Right cardiac atrium (tissue), 5 donors: ENCODE measurements at regions not wholly inside any gene's neighbourhood (a gene's known extent, or its start where the extent isn't known, plus 50 kb on each side); places are given as distances from the start of the nearest gene placed in this dataset.

Experiments used
- ATAC-seq, 2 donors: fragments of 200-7000 bp; cut with Tn5 transposase; one replicate each; pipeline versions ENCODE4 v1.8.0 to v1.9.1; 2020; ENCODE audit warnings: moderate library complexity in 2 of 2, mild to moderate bottlenecking in 1 of 2
- DNase-seq, 3 donors: peaks; one replicate each; pipeline ENCODE4 v3.0.0-alpha.2; 2020
- H3K27ac ChIP-seq: one replicate; pipeline ENCODE4 v1.5.1; 2013; ENCODE audit warnings: mild to moderate bottlenecking, low read length, control low read depth, moderate library complexity
- H3K27me3 ChIP-seq: one replicate; pipeline ENCODE4 v1.6.1; 2013; ENCODE audit not compliant: control insufficient read depth, insufficient read depth
- H3K4me1 ChIP-seq: one replicate; pipeline ENCODE4 v1.6.1; 2013; ENCODE audit warnings: low read length; ENCODE audit not compliant: control insufficient read depth, insufficient read depth
- H3K4me3 ChIP-seq: one replicate; pipeline ENCODE4 v1.5.1; 2013; ENCODE audit warnings: low read length, control low read depth
- H3K9me3 ChIP-seq: one replicate; pipeline ENCODE4 v1.6.1; 2013; ENCODE audit warnings: low read length; ENCODE audit not compliant: control insufficient read depth
- WGBS: extraction: QIAGEN DNeasy Blood & Tissue Kit; methylation state at CpG from one replicate; pipeline ENCODE4 v1.1.7; 2013; 5-methylcytosine and 5-hydroxymethylcytosine counted together
- intact Hi-C, 4 donors: fragments of 100-400 bp; cut with DNase I; formaldehyde crosslinking; loops; one replicate each; pipeline versions ENCODE4 v1.11.0 to v1.14.0; 2022 to 2023
- donor health status: healthy with polysubstance abuse.
- donor health status: DM: no; HTN: yes; CAD: no.
- donor health status: DM: no; HTN: no; CAD: no.
- donor health status: DM: no; HTN: yes; CAD: no; lungs with severe emphysema.
- donor health status: DM: yes; HTN: yes; CAD: no.

- Histone ChIP-seq H3K27me3 (no peaks in the 10 kb centered on the region), H3K27ac (no peak overlapping the region), H3K4me3 (no peak overlapping the region), H3K9me3 (no peaks in the 10 kb centered on the region), H3K4me1 (no peaks in the 10 kb centered on the region)
- intact Hi-C loops = loop anchor here in 1 of 4 donors (5.0 kb wide), 1 partner anchor 75 kb away; no protein-coding TSS in a partner anchor
- 59% methylated on average over 1 of the region's 1 CpG for WGBS
- ATAC-seq (no peak), DNase-seq (no peak)
Observed at GRCh38 chr9:28892538-28892937, 1319.3 kb upstream of the C9orf72 start.

- Histone ChIP-seq H3K27me3 (no peaks in the 10 kb centered on the region), H3K4me1 (no peaks in the 10 kb centered on the region), H3K9me3 (peaks cover 2% of the 10 kb centered on the region), H3K4me3 (no peak overlapping the region), H3K27ac (no peak overlapping the region)
- DNase-seq = no peak
- intact Hi-C loops = no loop called here
- ATAC-seq = no peak
Observed at GRCh38 chr9:28899267-28899666, 1326.0 kb upstream of the C9orf72 start.

GRCh38 chr9:28899926-28900325 is 1326.6 kb upstream of the C9orf72 start:
- no peaks in the 10 kb centered on the region for H3K27me3 ChIP-seq
- no peak overlapping the region for H3K4me3 ChIP-seq
- 63% methylated on average over 6 of the region's 6 CpGs for WGBS
- ATAC-seq (no peak), DNase-seq (peak in 1 of 3 donors; percentile 37)
- H3K9me3 ChIP-seq = peaks cover 2% of the 10 kb centered on the region
- H3K27ac ChIP-seq = no peak overlapping the region
- intact Hi-C loops = no loop called here
- no peaks in the 10 kb centered on the region for H3K4me1 ChIP-seq

- H3K27ac ChIP-seq = no peak overlapping the region
- ATAC-seq = no peak
- intact Hi-C loops = no loop called here
- no peaks in the 10 kb centered on the region for H3K27me3 ChIP-seq
- 81% methylated on average over 1 of the region's 1 CpG for WGBS
- no peaks in the 10 kb centered on the region for H3K4me1 ChIP-seq
- DNase-seq = no peak
- peaks cover 2% of the 10 kb centered on the region for H3K9me3 ChIP-seq
- H3K4me3 ChIP-seq = no peak overlapping the region
Observed at GRCh38 chr9:28900406-28900805, 1327.1 kb upstream of the C9orf72 start.

- intact Hi-C loops = no loop called here
- DNase-seq = no peak
- no peaks in the 10 kb centered on the region for H3K9me3 ChIP-seq
- H3K27ac ChIP-seq = no peak overlapping the region
- H3K4me1 ChIP-seq = no peaks in the 10 kb centered on the region
- ATAC-seq = no peak
- H3K27me3 ChIP-seq = no peaks in the 10 kb centered on the region
- WGBS = 45% methylated on average over 1 of the region's 1 CpG
- H3K4me3 ChIP-seq = no peak overlapping the region
Observed at GRCh38 chr9:28909526-28909925, 1336.2 kb upstream of the C9orf72 start.

GRCh38 chr9:28912621-28913020 is 1339.3 kb upstream of the C9orf72 start:
- Histone ChIP-seq H3K27ac (no peak overlapping the region), H3K27me3 (no peaks in the 10 kb centered on the region), H3K4me1 (no peaks in the 10 kb centered on the region), H3K9me3 (no peaks in the 10 kb centered on the region), H3K4me3 (no peak overlapping the region)
- DNase-seq (no peak), ATAC-seq (no peak)
- WGBS = 73% methylated on average over 2 of the region's 2 CpGs
- intact Hi-C loops = no loop called here

- Histone ChIP-seq H3K4me3 (no peak overlapping the region), H3K9me3 (no peaks in the 10 kb centered on the region), H3K4me1 (no peaks in the 10 kb centered on the region), H3K27ac (no peak overlapping the region), H3K27me3 (no peaks in the 10 kb centered on the region)
- DNase-seq = no peak
- intact Hi-C loops = no loop called here
- WGBS = 63% methylated on average over 2 of the region's 2 CpGs
- ATAC-seq = no peak
Observed at GRCh38 chr9:28915202-28915930, 1342.1 kb upstream of the C9orf72 start.

- Histone ChIP-seq H3K4me1 (no peaks in the 10 kb centered on the region), H3K9me3 (no peaks in the 10 kb centered on the region), H3K4me3 (no peak overlapping the region), H3K27ac (no peak overlapping the region), H3K27me3 (no peaks in the 10 kb centered on the region)
- intact Hi-C loops = no loop called here
- 63% methylated on average over 3 of the region's 3 CpGs for WGBS
- ATAC-seq (no peak), DNase-seq (no peak)
Observed at GRCh38 chr9:28916348-28916747, 1343.1 kb upstream of the C9orf72 start.

GRCh38 chr9:28921857-28922500 is 1348.7 kb upstream of the C9orf72 start:
- 71% methylated on average over 3 of the region's 3 CpGs for WGBS
- no peaks in the 10 kb centered on the region for H3K4me1 ChIP-seq
- peak in 1 of 3 donors; percentile 20 for DNase-seq
- no peaks in the 10 kb centered on the region for H3K27me3 ChIP-seq
- no peak overlapping the region for H3K27ac ChIP-seq
- no peak for ATAC-seq
- H3K4me3 ChIP-seq = no peak overlapping the region
- no peaks in the 10 kb centered on the region for H3K9me3 ChIP-seq
- intact Hi-C loops = no loop called here

GRCh38 chr9:28922891-28923290 is 1349.6 kb upstream of the C9orf72 start:
- intact Hi-C loops = no loop called here
- no peak for ATAC-seq
- H3K9me3 ChIP-seq = no peaks in the 10 kb centered on the region
- H3K27me3 ChIP-seq = no peaks in the 10 kb centered on the region
- DNase-seq = no peak
- no peaks in the 10 kb centered on the region for H3K4me1 ChIP-seq
- no peak overlapping the region for H3K27ac ChIP-seq
- 48% methylated on average over 4 of the region's 4 CpGs for WGBS
- no peak overlapping the region for H3K4me3 ChIP-seq

GRCh38 chr9:28923351-28923750 is 1350.1 kb upstream of the C9orf72 start:
- intact Hi-C loops = no loop called here
- WGBS = 51% methylated on average over 3 of the region's 3 CpGs
- Histone ChIP-seq H3K4me3 (no peak overlapping the region), H3K27ac (no peak overlapping the region), H3K4me1 (no peaks in the 10 kb centered on the region), H3K9me3 (no peaks in the 10 kb centered on the region), H3K27me3 (no peaks in the 10 kb centered on the region)
- DNase-seq (no peak), ATAC-seq (no peak)
